ENCODE measurements at regions not wholly inside any gene's neighbourhood (a gene's known extent, or its start where the extent isn't known, plus 50 kb on each side); places are given as distances from the start of the nearest gene placed in this dataset.

- no peaks in the 10 kb centered on the region for H3K4me1 ChIP-seq (ENCODE audit: low read depth)
- no peaks in the 10 kb centered on the region for H3K36me3 ChIP-seq (ENCODE audit: low read depth)
- ATAC-seq = peak; percentile 45
- intact Hi-C loops (cut with DNase I, micrococcal nuclease) = loop anchor here in 1 of 2 donors (5.0 kb wide), 1 partner anchor 826 kb away; no protein-coding TSS in a partner anchor
- no peaks in the 10 kb centered on the region for H3K9me3 ChIP-seq
- no peak overlapping the region for H3K4me3 ChIP-seq
- no peak for DNase-seq
- TF ChIP-seq, protein P1, sequence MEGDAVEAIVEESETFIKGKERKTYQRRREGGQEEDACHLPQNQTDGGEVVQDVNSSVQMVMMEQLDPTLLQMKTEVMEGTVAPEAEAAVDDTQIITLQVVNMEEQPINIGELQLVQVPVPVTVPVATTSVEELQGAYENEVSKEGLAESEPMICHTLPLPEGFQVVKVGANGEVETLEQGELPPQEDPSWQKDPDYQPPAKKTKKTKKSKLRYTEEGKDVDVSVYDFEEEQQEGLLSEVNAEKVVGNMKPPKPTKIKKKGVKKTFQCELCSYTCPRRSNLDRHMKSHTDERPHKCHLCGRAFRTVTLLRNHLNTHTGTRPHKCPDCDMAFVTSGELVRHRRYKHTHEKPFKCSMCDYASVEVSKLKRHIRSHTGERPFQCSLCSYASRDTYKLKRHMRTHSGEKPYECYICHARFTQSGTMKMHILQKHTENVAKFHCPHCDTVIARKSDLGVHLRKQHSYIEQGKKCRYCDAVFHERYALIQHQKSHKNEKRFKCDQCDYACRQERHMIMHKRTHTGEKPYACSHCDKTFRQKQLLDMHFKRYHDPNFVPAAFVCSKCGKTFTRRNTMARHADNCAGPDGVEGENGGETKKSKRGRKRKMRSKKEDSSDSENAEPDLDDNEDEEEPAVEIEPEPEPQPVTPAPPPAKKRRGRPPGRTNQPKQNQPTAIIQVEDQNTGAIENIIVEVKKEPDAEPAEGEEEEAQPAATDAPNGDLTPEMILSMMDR (IDR thresholded peaks at IDR 0.05) = no peak
These were observed 50.4 kb upstream of the SMIM21 start for GRCh38 chr18:75477900-75478299.
